BE2C (cell line): ENCODE measurements at regions not wholly inside any gene's neighbourhood (a gene's known extent, or its start where the extent isn't known, plus 50 kb on each side); places are given as distances from the start of the nearest gene placed in this dataset.

ENCODE experiments used
- DNase-seq: peaks from one replicate; pipeline ENCODE4 v3.0.0-alpha.2; 2020
- H3K27me3 ChIP-seq: fragments of 250-450 bp; sonication (Bioruptor Pico); 2 replicates; pipeline ENCODE4 v1.5.1; 2020; ENCODE audit warnings: mild to moderate bottlenecking
- H3K36me3 ChIP-seq: fragments of 250-450 bp; sonication (Bioruptor Pico); 2 replicates; pipeline ENCODE4 v1.5.1; 2020; ENCODE audit warnings: mild to moderate bottlenecking
- H3K4me1 ChIP-seq: fragments of 250-450 bp; sonication (Bioruptor Pico); 2 replicates; pipeline ENCODE4 v1.5.1; 2020
- H3K4me3 ChIP-seq: 2 replicates; pipeline ENCODE4 v1.5.1; 2011; ENCODE audit warnings: low read depth, low read length
- H3K9me3 ChIP-seq: fragments of 250-450 bp; sonication (Bioruptor Pico); 2 replicates; pipeline ENCODE4 v1.5.1; 2020
- TF ChIP-seq, protein P1 (sequence below): IDR thresholded peaks from 2 replicates; pipeline ENCODE4 v1.5.1; 2012; ENCODE audit warnings: mild to moderate bottlenecking, low read depth, low read length

DNA sequence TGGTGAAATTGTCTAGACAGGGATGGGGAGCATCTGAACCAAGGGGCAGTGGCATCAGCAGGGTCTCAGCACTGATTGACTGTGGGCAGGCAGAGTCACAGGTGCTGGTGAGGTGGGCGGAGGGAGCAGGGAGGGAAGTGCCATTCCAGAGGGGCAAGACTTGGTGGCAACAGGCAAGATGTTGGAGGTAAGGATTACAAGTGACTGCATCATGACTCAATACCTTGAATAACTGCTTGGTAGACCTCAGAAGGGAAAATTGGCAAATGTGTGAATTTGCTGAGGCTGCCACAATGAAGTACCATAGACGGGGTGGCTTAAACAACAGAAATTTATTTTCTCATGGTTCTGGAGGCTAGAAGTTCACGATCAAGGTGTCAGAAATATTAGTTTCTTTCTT, 419.1 kb downstream of the HS3ST3B1 start:
- Histone ChIP-seq H3K27me3 (no peaks in the 10 kb centered on the region), H3K9me3 (no peaks in the 10 kb centered on the region), H3K36me3 (no peaks in the 10 kb centered on the region), H3K4me1 (no peaks in the 10 kb centered on the region), H3K4me3 (no peak overlapping the region)
- TF ChIP-seq, protein P1, sequence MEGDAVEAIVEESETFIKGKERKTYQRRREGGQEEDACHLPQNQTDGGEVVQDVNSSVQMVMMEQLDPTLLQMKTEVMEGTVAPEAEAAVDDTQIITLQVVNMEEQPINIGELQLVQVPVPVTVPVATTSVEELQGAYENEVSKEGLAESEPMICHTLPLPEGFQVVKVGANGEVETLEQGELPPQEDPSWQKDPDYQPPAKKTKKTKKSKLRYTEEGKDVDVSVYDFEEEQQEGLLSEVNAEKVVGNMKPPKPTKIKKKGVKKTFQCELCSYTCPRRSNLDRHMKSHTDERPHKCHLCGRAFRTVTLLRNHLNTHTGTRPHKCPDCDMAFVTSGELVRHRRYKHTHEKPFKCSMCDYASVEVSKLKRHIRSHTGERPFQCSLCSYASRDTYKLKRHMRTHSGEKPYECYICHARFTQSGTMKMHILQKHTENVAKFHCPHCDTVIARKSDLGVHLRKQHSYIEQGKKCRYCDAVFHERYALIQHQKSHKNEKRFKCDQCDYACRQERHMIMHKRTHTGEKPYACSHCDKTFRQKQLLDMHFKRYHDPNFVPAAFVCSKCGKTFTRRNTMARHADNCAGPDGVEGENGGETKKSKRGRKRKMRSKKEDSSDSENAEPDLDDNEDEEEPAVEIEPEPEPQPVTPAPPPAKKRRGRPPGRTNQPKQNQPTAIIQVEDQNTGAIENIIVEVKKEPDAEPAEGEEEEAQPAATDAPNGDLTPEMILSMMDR = no peak
- no peak for DNase-seq

DNA sequence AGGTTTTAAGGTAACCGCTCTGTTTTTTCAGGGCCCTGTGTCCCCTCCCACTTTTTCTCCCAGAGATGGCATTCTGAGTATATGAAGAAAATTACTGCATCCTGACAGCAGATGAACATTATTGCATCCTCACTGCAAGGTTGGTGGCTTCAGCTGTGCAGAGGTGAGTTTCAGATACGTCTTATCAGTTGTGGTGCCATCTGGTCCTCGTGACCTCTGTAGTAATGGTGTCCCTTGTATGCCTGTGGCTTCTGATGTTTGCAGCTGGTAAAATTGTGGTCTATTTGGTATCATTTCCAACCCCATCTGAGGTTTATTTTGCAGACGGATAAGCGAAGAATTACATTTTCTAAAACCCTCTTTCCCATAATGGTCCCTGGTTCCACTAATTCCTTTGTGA, 417.0 kb downstream of the HS3ST3B1 start:
- Histone ChIP-seq H3K4me3 (no peak overlapping the region), H3K36me3 (no peaks in the 10 kb centered on the region), H3K9me3 (no peaks in the 10 kb centered on the region), H3K27me3 (no peaks in the 10 kb centered on the region), H3K4me1 (no peaks in the 10 kb centered on the region)
- TF ChIP-seq, protein P1 = no peak
- DNase-seq = no peak

DNA sequence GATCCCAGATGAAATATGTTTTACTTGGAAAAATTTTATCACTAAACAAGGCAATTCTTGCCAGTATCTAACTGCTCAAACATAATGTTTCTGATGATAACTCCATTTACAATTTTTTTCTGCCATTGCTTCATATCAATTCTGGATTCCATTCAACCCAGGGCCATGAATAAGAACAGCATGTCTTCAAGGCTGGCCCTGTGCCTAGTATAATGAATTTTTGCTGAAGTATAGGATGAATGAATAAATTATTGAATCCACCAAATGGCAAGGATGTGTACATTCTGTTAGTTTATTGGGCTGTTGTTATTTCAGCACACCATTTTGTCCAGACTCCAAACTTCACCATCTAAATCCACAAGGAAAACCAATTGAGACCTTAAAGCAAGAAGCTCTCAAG, 414.7 kb downstream of the HS3ST3B1 start:
- H3K4me3 ChIP-seq = no peak overlapping the region
- H3K27me3 ChIP-seq = no peaks in the 10 kb centered on the region
- TF ChIP-seq, protein P1 = no peak
- H3K36me3 ChIP-seq = no peaks in the 10 kb centered on the region
- H3K9me3 ChIP-seq = no peaks in the 10 kb centered on the region
- H3K4me1 ChIP-seq = no peaks in the 10 kb centered on the region
- no peak for DNase-seq

DNA sequence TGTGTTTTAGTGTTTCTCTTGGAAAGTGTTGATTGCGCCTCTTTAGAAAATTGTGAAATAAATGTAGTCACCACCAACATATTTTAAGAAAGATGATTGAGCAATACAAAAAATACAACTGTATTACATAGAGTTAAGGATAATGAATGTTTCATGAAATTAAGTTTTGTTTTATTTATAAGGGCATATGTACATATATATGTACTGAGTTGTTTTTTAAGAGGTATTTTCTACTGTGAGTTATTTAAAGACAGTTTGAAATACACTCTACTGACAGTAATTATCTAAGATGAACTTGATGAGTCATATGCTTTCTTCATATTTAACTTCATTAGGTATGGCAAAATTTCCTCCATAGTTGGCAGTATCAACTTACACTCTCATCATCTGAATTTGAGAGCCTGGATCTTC, 411.7 kb downstream of the HS3ST3B1 start:
- Histone ChIP-seq H3K4me3 (no peak overlapping the region), H3K4me1 (no peaks in the 10 kb centered on the region), H3K27me3 (no peaks in the 10 kb centered on the region), H3K9me3 (no peaks in the 10 kb centered on the region), H3K36me3 (no peaks in the 10 kb centered on the region)
- DNase-seq = no peak
- TF ChIP-seq, protein P1 = no peak

DNA sequence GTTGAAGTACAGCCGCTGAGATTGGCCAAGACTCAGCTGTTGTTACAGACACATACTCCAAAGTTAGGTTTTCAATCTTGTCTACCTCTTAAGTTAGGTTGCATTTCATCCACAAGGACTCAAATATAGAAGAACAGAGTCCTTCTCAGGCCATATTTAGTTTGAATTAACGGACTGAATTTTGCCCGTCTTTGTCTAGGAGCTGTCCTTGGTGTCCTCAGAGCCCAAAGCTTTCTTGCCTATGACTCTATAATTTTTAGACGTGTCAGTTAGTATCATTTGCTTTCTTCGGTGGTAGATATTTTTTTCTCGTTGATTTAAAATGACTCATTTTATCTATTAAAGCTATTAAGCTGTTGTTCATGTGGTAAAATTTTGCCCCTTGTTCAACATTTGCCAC, 403.2 kb downstream of the HS3ST3B1 start:
- Histone ChIP-seq H3K36me3 (no peaks in the 10 kb centered on the region), H3K9me3 (no peaks in the 10 kb centered on the region), H3K4me3 (no peak overlapping the region), H3K4me1 (no peaks in the 10 kb centered on the region), H3K27me3 (no peaks in the 10 kb centered on the region)
- DNase-seq = no peak
- TF ChIP-seq, protein P1 = no peak

DNA sequence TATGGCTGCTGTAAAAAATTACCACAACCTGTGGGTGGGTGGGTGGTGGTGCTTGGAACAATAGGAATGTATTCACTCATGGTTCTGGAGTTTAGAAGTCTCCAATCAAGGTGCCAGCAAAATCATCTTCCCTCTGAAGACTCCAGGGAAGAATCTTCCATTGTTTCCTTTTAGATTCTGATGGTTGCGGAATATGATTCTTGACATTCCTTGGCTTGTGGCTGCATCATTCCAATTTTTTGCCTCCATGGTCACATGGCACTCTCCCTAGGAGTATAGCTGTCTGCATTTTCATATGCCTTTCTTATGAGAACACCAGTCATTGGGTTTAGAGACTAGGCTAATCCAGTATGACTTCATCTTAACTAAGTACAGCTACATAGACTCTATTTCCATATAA, 401.0 kb downstream of the HS3ST3B1 start:
- Histone ChIP-seq H3K4me3 (no peak overlapping the region), H3K9me3 (no peaks in the 10 kb centered on the region), H3K36me3 (no peaks in the 10 kb centered on the region), H3K27me3 (no peaks in the 10 kb centered on the region), H3K4me1 (no peaks in the 10 kb centered on the region)
- TF ChIP-seq, protein P1 = no peak
- no peak for DNase-seq
